Esophagus squamous epithelium (tissue), 5 donors: ENCODE measurements at regions not wholly inside any gene's neighbourhood (a gene's known extent, or its start where the extent isn't known, plus 50 kb on each side); places are given as distances from the start of the nearest gene placed in this dataset.
"Not testable (repeated sequence)": the region's sequence is repeated elsewhere in the genome, so short reads cannot be mapped to it uniquely, and the experiment has no call there.

Experiments used
- DNase-seq: peaks from one replicate; lab custom pipeline; 2025; lab: John Stamatoyannopoulos, UW
- H3K27ac ChIP-seq, 4 donors: fragments of 200-600 bp; sonication (generic); one replicate each; pipeline ENCODE4 v1.5.1; 2016 to 2019; ENCODE audit warnings: mild to moderate bottlenecking in 1 of 4
- H3K27me3 ChIP-seq, 4 donors: fragments of 200-600 bp; sonication (generic); 1 replicate in 3 of 4; 2 replicates in 1 of 4; pipeline versions ENCODE4 v1.5.1 to v1.6.0; 2017 to 2021; ENCODE audit warnings: antibody characterized with exemption in 1 of 4
- H3K36me3 ChIP-seq, 3 donors: fragments of 200-600 bp; sonication (generic); one replicate each; pipeline ENCODE4 v1.5.1; 2016 to 2019
- H3K4me1 ChIP-seq, 3 donors: fragments of 200-600 bp; sonication (generic); one replicate each; pipeline ENCODE4 v1.5.1; 2017 to 2019
- H3K4me3 ChIP-seq, 4 donors: fragments of 200-600 bp; sonication (generic); 1 replicate in 3 of 4; 2 replicates in 1 of 4; pipeline ENCODE4 v1.5.1; 2016 to 2019; ENCODE audit warnings: mild to moderate bottlenecking in 2 of 4, moderate library complexity in 1 of 4
- H3K9me3 ChIP-seq, 3 donors: fragments of 200-600 bp; sonication (generic); one replicate each; pipeline ENCODE4 v1.5.1; 2016 to 2019
- CTCF ChIP-seq, 6 experiments: fragments of 450-650 bp in 4 of 6; fragments of 200-600 bp in 2 of 6; sonication (generic) in 2 of 6; IDR thresholded peaks; one replicate each; pipeline ENCODE4 v1.5.1; 2016 to 2019; ENCODE audit warnings: antibody characterized with exemption in 6 of 6, mild to moderate bottlenecking in 4 of 6, moderate library complexity in 4 of 6
- POLR2A ChIP-seq, 4 donors: fragments of 450-650 bp; IDR thresholded peaks; one replicate each; pipeline ENCODE4 v1.6.1; 2017; ENCODE audit warnings: antibody characterized with exemption in 4 of 4, mild to moderate bottlenecking in 4 of 4, moderate library complexity in 3 of 4
- WGBS, 2 donors: methylation state at CpG; one replicate each; pipeline ENCODE4 v1.1.5; 2018; 5-methylcytosine and 5-hydroxymethylcytosine counted together
- intact Hi-C: fragments of 100-400 bp; cut with DNase I; formaldehyde crosslinking; loops from one replicate; pipeline ENCODE4 v1.15.0; 2022
- donor health status: DM: yes; HTN: yes; CAD: no.

GRCh38 chr2:183903026-183903425 lies 695.3 kb upstream of the ZNF804A start:
- Histone ChIP-seq H3K9me3 (no peaks in the 10 kb centered on the region), H3K27me3 (no peaks in the 10 kb centered on the region), H3K4me1 (no peaks in the 10 kb centered on the region), H3K27ac (no peak overlapping the region), H3K36me3 (no peaks in the 10 kb centered on the region), H3K4me3 (no peak overlapping the region)
- 93 to 97% methylated on average over 2 of the region's 2 CpGs for WGBS, 2 donors
- no peak for DNase-seq
- TF ChIP-seq POLR2A (IDR thresholded peaks at IDR 0.05) = no peak
- no peak for TF ChIP-seq CTCF (IDR thresholded peaks at IDR 0.05)
- intact Hi-C loops = no loop called here

- DNase-seq, H3K27me3 ChIP-seq, intact Hi-C loops, H3K36me3 ChIP-seq, H3K4me3 ChIP-seq, H3K9me3 ChIP-seq, H3K4me1 ChIP-seq, H3K27ac ChIP-seq: not testable (repeated sequence)
- WGBS, 2 donors = 25 to 35% methylated on average over 2 of the region's 3 CpGs
Measured at GRCh38 chr2:183916041-183916440, 682.3 kb upstream of the ZNF804A start.

GRCh38 chr2:183919167-183919566 lies 679.2 kb upstream of the ZNF804A start:
- TF ChIP-seq POLR2A (IDR thresholded peaks at IDR 0.05) (no peak), CTCF (IDR thresholded peaks at IDR 0.05) (no peak)
- no peaks in the 10 kb centered on the region for H3K36me3 ChIP-seq

GRCh38 chr2:183919926-183920325 lies 678.4 kb upstream of the ZNF804A start:
- Histone ChIP-seq H3K4me1 (no peaks in the 10 kb centered on the region), H3K27me3 (no peaks in the 10 kb centered on the region), H3K36me3 (no peaks in the 10 kb centered on the region), H3K27ac (no peak overlapping the region), H3K4me3 (no peak overlapping the region), H3K9me3 (no peaks in the 10 kb centered on the region)
- intact Hi-C loops = no loop called here
- no peak for TF ChIP-seq POLR2A (IDR thresholded peaks at IDR 0.05)
- TF ChIP-seq CTCF (IDR thresholded peaks at IDR 0.05) = no peak
- no peak for DNase-seq
- WGBS, 2 donors = 73% methylated on average over 2 of the region's 2 CpGs

More at GRCh38 chr2:183919167-183919566, 679.2 kb upstream of the ZNF804A start:
- Histone ChIP-seq H3K9me3 (no peaks in the 10 kb centered on the region), H3K27ac (no peak overlapping the region), H3K4me1 (no peaks in the 10 kb centered on the region), H3K4me3 (no peak overlapping the region), H3K27me3 (no peaks in the 10 kb centered on the region)
- 33 to 38% methylated on average over 1 of the region's 1 CpG for WGBS, 2 donors
- intact Hi-C loops = no loop called here
- no peak for DNase-seq

- intact Hi-C loops = no loop called here
- no peaks in the 10 kb centered on the region for H3K9me3 ChIP-seq
- H3K36me3 ChIP-seq = no peaks in the 10 kb centered on the region
- H3K4me1 ChIP-seq = no peaks in the 10 kb centered on the region
- H3K27me3 ChIP-seq = no peaks in the 10 kb centered on the region
- H3K4me3 ChIP-seq = no peak overlapping the region
- TF ChIP-seq CTCF (IDR thresholded peaks at IDR 0.05) (no peak), POLR2A (IDR thresholded peaks at IDR 0.05) (no peak)
- no peak overlapping the region for H3K27ac ChIP-seq
- no peak for DNase-seq
- WGBS, 2 donors = 83 to 95% methylated on average over 1 of the region's 1 CpG
Measured at GRCh38 chr2:183925281-183925680, 673.0 kb upstream of the ZNF804A start.

GRCh38 chr2:183926433-183926832 lies 671.9 kb upstream of the ZNF804A start:
- Histone ChIP-seq H3K27me3 (no peaks in the 10 kb centered on the region), H3K36me3 (no peaks in the 10 kb centered on the region), H3K27ac (no peak overlapping the region), H3K4me3 (no peak overlapping the region), H3K9me3 (no peaks in the 10 kb centered on the region), H3K4me1 (no peaks in the 10 kb centered on the region)
- WGBS, 2 donors = 62 to 64% methylated on average over 1 of the region's 1 CpG
- intact Hi-C loops = no loop called here
- DNase-seq = no peak
- TF ChIP-seq POLR2A (IDR thresholded peaks at IDR 0.05) = no peak
- no peak for TF ChIP-seq CTCF (IDR thresholded peaks at IDR 0.05)
